ENCODE measurements at regions not wholly inside any gene's neighbourhood (a gene's known extent, or its start where the extent isn't known, plus 50 kb on each side); places are given as distances from the start of the nearest gene placed in this dataset.
A peak's percentile ranks its signal among the peaks of the same experiment; 100 is the strongest.
"Not testable (repeated sequence)": the region's sequence is repeated elsewhere in the genome, so short reads cannot be mapped to it uniquely, and the experiment has no call there.

- Mint-ChIP-seq H3K4me1 (peaks cover 8 to 37% of the 10 kb centered on the region in 2 donors), H3K4me3 (peak overlapping the region in 1 of 2 donors; percentile 29), H3K36me3 (peaks cover 0 to 6% of the 10 kb centered on the region in 2 donors), H3K27me3 (peaks cover 6 to 9% of the 10 kb centered on the region in 2 donors), H3K27ac (no peak overlapping the region), H3K9me3 (peaks cover 4 to 6% of the 10 kb centered on the region in 2 donors)
- DNase-seq, result no peak
- no peak for ATAC-seq (replicated peaks)
Observed at GRCh38 chr10:124250506-124250905, 157.1 kb upstream of the CHST15 start.

- Mint-ChIP-seq H3K4me3 (no peak overlapping the region), H3K27ac (no peak overlapping the region), H3K36me3 (peaks cover 0 to under 1% of the 10 kb centered on the region in 2 donors), H3K4me1 (peaks cover 11 to 43% of the 10 kb centered on the region in 2 donors), H3K9me3 (peaks cover under 1 to 2% of the 10 kb centered on the region in 2 donors), H3K27me3 (peaks cover 6 to 9% of the 10 kb centered on the region in 2 donors)
- ATAC-seq (replicated peaks), result peak in 1 of 2 donors; percentile 45
- no peak for DNase-seq
Observed at GRCh38 chr10:124249812-124250432, 156.5 kb upstream of the CHST15 start.

- Mint-ChIP-seq H3K36me3 (no peaks in the 10 kb centered on the region), H3K27ac (no peak overlapping the region), H3K4me1 (peaks cover 11 to 44% of the 10 kb centered on the region in 2 donors), H3K4me3 (no peak overlapping the region), H3K9me3 (peaks cover 0 to 2% of the 10 kb centered on the region in 2 donors), H3K27me3 (peaks cover 6 to 9% of the 10 kb centered on the region in 2 donors)
- DNase-seq (no peak), ATAC-seq (replicated peaks) (no peak)
Observed at GRCh38 chr10:124249196-124249595, 155.8 kb upstream of the CHST15 start.

- no peak for DNase-seq
- Mint-ChIP-seq H3K4me1 (peaks cover 11 to 40% of the 10 kb centered on the region in 2 donors), H3K27ac (no peak overlapping the region), H3K36me3 (no peaks in the 10 kb centered on the region), H3K27me3 (peaks cover 6 to 9% of the 10 kb centered on the region in 2 donors), H3K9me3 (peaks cover 0 to 2% of the 10 kb centered on the region in 2 donors), H3K4me3 (no peak overlapping the region)
- ATAC-seq (replicated peaks), result no peak
Observed at GRCh38 chr10:124248056-124249045, 155.0 kb upstream of the CHST15 start.

GRCh38 chr10:124245806-124246440 is 152.5 kb upstream of the CHST15 start:
- DNase-seq (no peak), ATAC-seq (replicated peaks) (no peak)
- H3K36me3 Mint-ChIP-seq, result no peaks in the 10 kb centered on the region
- no peak overlapping the region for H3K4me3 Mint-ChIP-seq
- peaks cover 0 to 2% of the 10 kb centered on the region in 2 donors for H3K9me3 Mint-ChIP-seq
- no peak overlapping the region for H3K27ac Mint-ChIP-seq
- peaks cover 6 to 16% of the 10 kb centered on the region in 2 donors for H3K4me1 Mint-ChIP-seq
- peaks cover 6 to 9% of the 10 kb centered on the region in 2 donors for H3K27me3 Mint-ChIP-seq

GRCh38 chr10:124245191-124245590 is 151.8 kb upstream of the CHST15 start:
- ATAC-seq (replicated peaks), result no peak
- H3K27me3 Mint-ChIP-seq, result peaks cover 1% of the 10 kb centered on the region in 2 donors

GRCh38 chr10:124244256-124244877 is 151.0 kb upstream of the CHST15 start:
- Mint-ChIP-seq H3K27me3 (no peaks in the 10 kb centered on the region), H3K9me3 (peaks cover 0 to 2% of the 10 kb centered on the region in 2 donors), H3K36me3 (no peaks in the 10 kb centered on the region), H3K4me3 (no peak overlapping the region), H3K4me1 (peaks cover 4 to 7% of the 10 kb centered on the region in 2 donors), H3K27ac (no peak overlapping the region)
- no peak for ATAC-seq (replicated peaks)
- no peak for DNase-seq

More at GRCh38 chr10:124245191-124245590, 151.8 kb upstream of the CHST15 start:
- Mint-ChIP-seq H3K4me3 (no peak overlapping the region), H3K27ac (no peak overlapping the region), H3K36me3 (no peaks in the 10 kb centered on the region), H3K4me1 (peaks cover 4 to 9% of the 10 kb centered on the region in 2 donors), H3K9me3 (peaks cover 0 to 2% of the 10 kb centered on the region in 2 donors)
- DNase-seq, result no peak

- Mint-ChIP-seq H3K4me3 (no peak overlapping the region), H3K27ac (no peak overlapping the region), H3K4me1 (peaks cover 6 to 7% of the 10 kb centered on the region in 2 donors), H3K36me3 (no peaks in the 10 kb centered on the region), H3K27me3 (no peaks in the 10 kb centered on the region), H3K9me3 (peaks cover 0 to 2% of the 10 kb centered on the region in 2 donors)
- ATAC-seq (replicated peaks) (no peak), DNase-seq (no peak)
Observed at GRCh38 chr10:124243702-124244121, 150.3 kb upstream of the CHST15 start.

GRCh38 chr10:124242791-124243190 is 149.4 kb upstream of the CHST15 start:
- no peak for DNase-seq
- no peaks in the 10 kb centered on the region for H3K36me3 Mint-ChIP-seq
- peaks cover 0 to 2% of the 10 kb centered on the region in 2 donors for H3K9me3 Mint-ChIP-seq
- peak overlapping the region; percentile 25 for H3K27ac Mint-ChIP-seq
- no peaks in the 10 kb centered on the region for H3K27me3 Mint-ChIP-seq
- no peak for ATAC-seq (replicated peaks)
- no peak overlapping the region for H3K4me3 Mint-ChIP-seq
- H3K4me1 Mint-ChIP-seq, result peaks cover 10 to 11% of the 10 kb centered on the region in 2 donors

GRCh38 chr10:124242365-124242764 is 149.0 kb upstream of the CHST15 start:
- no peaks in the 10 kb centered on the region for H3K36me3 Mint-ChIP-seq
- H3K4me1 Mint-ChIP-seq, result peaks cover 12 to 14% of the 10 kb centered on the region in 2 donors
- H3K4me3 Mint-ChIP-seq, result no peak overlapping the region
- ATAC-seq (replicated peaks), result no peak
- H3K27me3 Mint-ChIP-seq, result no peaks in the 10 kb centered on the region
- no peak overlapping the region for H3K27ac Mint-ChIP-seq
- no peak for DNase-seq
- H3K9me3 Mint-ChIP-seq, result peaks cover 0 to 2% of the 10 kb centered on the region in 2 donors

GRCh38 chr10:124241510-124241909 is 148.1 kb upstream of the CHST15 start:
- DNase-seq; ATAC-seq (replicated peaks); H3K4me3 Mint-ChIP-seq; H3K9me3 Mint-ChIP-seq; H3K36me3 Mint-ChIP-seq; H3K27me3 Mint-ChIP-seq; H3K27ac Mint-ChIP-seq: not testable (repeated sequence)
- peaks cover 13 to 18% of the 10 kb centered on the region in 2 donors for H3K4me1 Mint-ChIP-seq

- no peaks in the 10 kb centered on the region for H3K27me3 Mint-ChIP-seq
Observed at GRCh38 chr10:124240839-124241291, 147.5 kb upstream of the CHST15 start.

GRCh38 chr10:124239696-124240095 is 146.3 kb upstream of the CHST15 start:
- ATAC-seq (replicated peaks), result no peak
- peaks cover 0 to 4% of the 10 kb centered on the region in 2 donors for H3K9me3 Mint-ChIP-seq
- H3K36me3 Mint-ChIP-seq, result no peaks in the 10 kb centered on the region
- H3K27ac Mint-ChIP-seq, result no peak overlapping the region
- H3K4me3 Mint-ChIP-seq, result no peak overlapping the region
- DNase-seq, result no peak
- H3K4me1 Mint-ChIP-seq, result peaks cover 12% of the 10 kb centered on the region in 2 donors
- no peaks in the 10 kb centered on the region for H3K27me3 Mint-ChIP-seq

More at GRCh38 chr10:124240839-124241291, 147.5 kb upstream of the CHST15 start:
- peak overlapping the region; percentile 20 for H3K27ac Mint-ChIP-seq
- peaks cover 0 to 4% of the 10 kb centered on the region in 2 donors for H3K9me3 Mint-ChIP-seq
- H3K4me1 Mint-ChIP-seq, result peaks cover 15 to 18% of the 10 kb centered on the region in 2 donors
- ATAC-seq (replicated peaks) (no peak), DNase-seq (no peak)
- H3K4me3 Mint-ChIP-seq, result no peak overlapping the region
- H3K36me3 Mint-ChIP-seq, result no peaks in the 10 kb centered on the region
